ENCODE measurements at regions not wholly inside any gene's neighbourhood (a gene's known extent, or its start where the extent isn't known, plus 50 kb on each side); places are given as distances from the start of the nearest gene placed in this dataset.

GRCh38 chr2:126827371-126827770 is 71.3 kb upstream of the TEX51 start:
- no peak for DNase-seq

GRCh38 chr2:126828051-126828450 is 70.6 kb upstream of the TEX51 start:
- no peak for DNase-seq

- no peak for DNase-seq
Observed at GRCh38 chr2:126828491-126828890, 70.2 kb upstream of the TEX51 start.

- DNase-seq, result peak in 1 of 3 donors; percentile 40
Observed at GRCh38 chr2:126831234-126832005, 67.3 kb upstream of the TEX51 start.

GRCh38 chr2:126832014-126832413 is 66.7 kb upstream of the TEX51 start:
- DNase-seq, result peak in 1 of 3 donors; percentile 37

- no peak for DNase-seq
Observed at GRCh38 chr2:126832757-126833156, 65.9 kb upstream of the TEX51 start.

- DNase-seq, result no peak
Observed at GRCh38 chr2:126834006-126834659, 64.6 kb upstream of the TEX51 start.

- no peak for DNase-seq
Observed at GRCh38 chr2:126835261-126835660, 63.4 kb upstream of the TEX51 start.

GRCh38 chr2:126835831-126836230 is 62.9 kb upstream of the TEX51 start:
- no peak for DNase-seq

- no peak for DNase-seq
Observed at GRCh38 chr2:126836761-126837679, 61.7 kb upstream of the TEX51 start.

- peak; percentile 67 to 77 (median 76) for DNase-seq
Observed at GRCh38 chr2:126837966-126838715, 60.5 kb upstream of the TEX51 start.

GRCh38 chr2:126838716-126838985 is 60.0 kb upstream of the TEX51 start:
- no peak for DNase-seq

GRCh38 chr2:126839796-126840195 is 58.9 kb upstream of the TEX51 start:
- DNase-seq, result peak in 2 of 3 donors; percentile 55 to 74

GRCh38 chr2:126843081-126843480 is 55.6 kb upstream of the TEX51 start:
- DNase-seq, result no peak

- DNase-seq, result no peak
Observed at GRCh38 chr2:126846241-126846640, 52.4 kb upstream of the TEX51 start.
